ENCODE measurements at regions not wholly inside any gene's neighbourhood (a gene's known extent, or its start where the extent isn't known, plus 50 kb on each side); places are given as distances from the start of the nearest gene placed in this dataset.

GRCh38 chr3:84109911-84110310 is 848.9 kb upstream of the CADM2 start:
- Histone ChIP-seq H3K9ac (ENCODE audit: insufficient read depth in 1 of 2, low read depth in 2 of 2, low read length in 2 of 2) (no peak overlapping the region), H3K79me2 (ENCODE audit: control insufficient read depth, insufficient read depth, low read length) (no peaks in the 10 kb centered on the region), H3K4me2 (ENCODE audit: insufficient read depth, low read length) (no peak overlapping the region), H3K4me1 (replicated peaks in 1 of 2; ENCODE audit: control insufficient read depth in 2 of 2, insufficient read depth in 2 of 2, low read length in 2 of 2) (no peaks in the 10 kb centered on the region), H2AFZ (ENCODE audit: low read depth, low read length) (no peak overlapping the region), H3K9me1 (ENCODE audit: control insufficient read depth, insufficient read depth, low read length) (no peaks in the 10 kb centered on the region), H3K27ac (ENCODE audit: extremely low read depth, low read depth, low read length) (no peak overlapping the region), H3K36me3 (ENCODE audit: control insufficient read depth, insufficient read depth, low read length) (no peaks in the 10 kb centered on the region), H4K20me1 (replicated peaks; ENCODE audit: control insufficient read depth, insufficient read depth, low read length) (no peaks in the 10 kb centered on the region), H3K9me3 (replicated peaks; ENCODE audit: control insufficient read depth, insufficient read depth, low read depth, low read length) (no peaks in the 10 kb centered on the region), H3K4me3 (no peak overlapping the region), H3K27me3 (ENCODE audit: control insufficient read depth in 2 of 2, insufficient read depth in 2 of 2, low read length in 2 of 2) (no peaks in the 10 kb centered on the region)
- BruUV-seq (replicated peaks) = no TSS peak
- TF ChIP-seq SNIP1 (IDR thresholded peaks at IDR 0.05; ENCODE audit: low read depth) = no peak
- TF ChIP-seq ARHGAP35 (IDR thresholded peaks at IDR 0.05; ENCODE audit: partially characterized antibody) = no peak
- no peak for TF ChIP-seq MAZ (CRISPR knock-in tag; conservative IDR thresholded peaks at IDR 0.05 in 1 of 2, IDR thresholded peaks at IDR 0.05 in 1 of 2)
- TF ChIP-seq GTF2F1 (IDR thresholded peaks at IDR 0.05; ENCODE audit: low read depth, low read length) = no peak
- TF ChIP-seq NR1H2 (CRISPR knock-in tag; IDR thresholded peaks at IDR 0.05) = no peak
- TF ChIP-seq ELF1 (tag; IDR thresholded peaks at IDR 0.05) = no peak
- no peak for TF ChIP-seq RUNX1 (IDR thresholded peaks at IDR 0.05; ENCODE audit: low read depth)
- TF ChIP-seq HDAC8 (tag; IDR thresholded peaks at IDR 0.05) = no peak
- TF ChIP-seq FOXJ2 (tag; IDR thresholded peaks at IDR 0.05) = no peak
- in situ Hi-C loops (cut with MboI) = no loop called here
- intact Hi-C loops (cut with micrococcal nuclease) = no loop called here
- CTCF ChIA-PET (ENCODE audit: low intra/inter-chr PET ratio) = no interaction called here
- FAIRE-seq = no peak
- no peak for DNase-seq (ENCODE audit: extremely low read depth in 1 of 4, low spot score in 3 of 4)
- POLR2A ChIA-PET = no interaction called here
- ATAC-seq = no peak

GRCh38 chr3:84110787-84111186 is 848.0 kb upstream of the CADM2 start:
- FAIRE-seq (no peak), DNase-seq (ENCODE audit: extremely low read depth in 1 of 4, low spot score in 3 of 4) (no peak), ATAC-seq (no peak)
- Histone ChIP-seq H3K79me2 (ENCODE audit: control insufficient read depth, insufficient read depth, low read length) (no peaks in the 10 kb centered on the region), H2AFZ (ENCODE audit: low read depth, low read length) (no peak overlapping the region), H3K4me2 (ENCODE audit: insufficient read depth, low read length) (no peak overlapping the region), H3K4me3 (no peak overlapping the region), H3K36me3 (ENCODE audit: control insufficient read depth, insufficient read depth, low read length) (no peaks in the 10 kb centered on the region), H3K9ac (ENCODE audit: insufficient read depth in 1 of 2, low read depth in 2 of 2, low read length in 2 of 2) (no peak overlapping the region), H4K20me1 (replicated peaks; ENCODE audit: control insufficient read depth, insufficient read depth, low read length) (no peaks in the 10 kb centered on the region), H3K27me3 (ENCODE audit: control insufficient read depth in 2 of 2, insufficient read depth in 2 of 2, low read length in 2 of 2) (no peaks in the 10 kb centered on the region), H3K4me1 (replicated peaks in 1 of 2; ENCODE audit: control insufficient read depth in 2 of 2, insufficient read depth in 2 of 2, low read length in 2 of 2) (no peaks in the 10 kb centered on the region), H3K27ac (ENCODE audit: extremely low read depth, low read depth, low read length) (no peak overlapping the region), H3K9me3 (replicated peaks; ENCODE audit: control insufficient read depth, insufficient read depth, low read depth, low read length) (no peaks in the 10 kb centered on the region), H3K9me1 (ENCODE audit: control insufficient read depth, insufficient read depth, low read length) (no peaks in the 10 kb centered on the region)
- ChIA-PET POLR2A (no interaction called here), CTCF (ENCODE audit: low intra/inter-chr PET ratio) (no interaction called here)
- in situ Hi-C loops (cut with MboI) = no loop called here
- no TSS peak for BruUV-seq (replicated peaks)
- intact Hi-C loops (cut with micrococcal nuclease) = no loop called here
- TF ChIP-seq MBD2 (IDR thresholded peaks at IDR 0.05; ENCODE audit: borderline replicate concordance, low read depth) (no peak), HDAC2 (IDR thresholded peaks at IDR 0.05) (no peak), FOXK1 (CRISPR knock-in tag; IDR thresholded peaks at IDR 0.05; ENCODE audit: borderline replicate concordance) (no peak), MEF2D (tag; conservative IDR thresholded peaks at IDR 0.05; ENCODE audit: low read depth) (no peak), HOMEZ (CRISPR knock-in tag; IDR thresholded peaks at IDR 0.05) (no peak), NR3C1 (CRISPR knock-in tag; IDR thresholded peaks at IDR 0.05) (no peak), POLR2G (IDR thresholded peaks at IDR 0.05; ENCODE audit: low read depth, low read length) (no peak), KHSRP (IDR thresholded peaks at IDR 0.05) (no peak), MAFF (IDR thresholded peaks at IDR 0.05; ENCODE audit: low read length) (no peak)

Measured in K562 (cell line).